K562 (cell line): ENCODE measurements at regions not wholly inside any gene's neighbourhood (a gene's known extent, or its start where the extent isn't known, plus 50 kb on each side); places are given as distances from the start of the nearest gene placed in this dataset.
A peak's percentile ranks its signal among the peaks of the same experiment; 100 is the strongest.

Experiments
- ATAC-seq: fragments of 200-7000 bp; cut with Tn5 transposase; 3 replicates; pipeline ENCODE4 v1.9.1; 2020; ENCODE audit warnings: moderate library complexity
- BruUV-seq: library from RNA; stranded (reverse); fragments of 400-500 nt; replicated peaks from 2 replicates; lab custom pipeline; 2021; lab: Mats Ljungman, UMichigan
- CTCF ChIA-PET: fragments of 300-600 bp; formaldehyde crosslinking; extraction: SDS; loops from one replicate; lab custom pipeline; 2021; ENCODE audit warnings: low intra/inter-chr PET ratio; lab: Yijun Ruan, JAX
- POLR2A ChIA-PET: fragments of 300-600, 350-650 bp; sonication (Branson Sonifier 250); formaldehyde crosslinking; extraction: SDS; loops from one replicate; lab custom pipeline; 2021; ENCODE audit warnings: antibody characterized with exemption, inconsistent platforms; lab: Yijun Ruan, JAX
- DNase-seq, 4 experiments: peaks; one replicate each; pipeline versions ENCODE4 v3.0.0 to v3.0.0-alpha.2; 2011 to 2018; ENCODE audit warnings: low spot score in 3 of 4, mixed read lengths in 3 of 4; ENCODE audit errors: extremely low read depth in 1 of 4
- FAIRE-seq: peaks from 2 replicates; lab custom pipeline; 2011; peaks lifted over from hg19 to GRCh38; lab: Jason Lieb, UNC
- H2AFZ ChIP-seq: 2 replicates; pipeline ENCODE4 v1.6.0; 2011; ENCODE audit warnings: low read depth, low read length, control low read depth, inconsistent platforms
- H3K27ac ChIP-seq: fragments of 200-600 bp; 3 replicates; pipeline ENCODE4 v1.8.0; 2011; ENCODE audit warnings: low read depth, mild to moderate bottlenecking, control low read depth, inconsistent platforms, low read length, moderate library complexity, mixed read lengths; ENCODE audit errors: extremely low read depth
- H3K27me3 ChIP-seq, 2 experiments: fragments of 300-600 bp in 1 of 2; 2 replicates in 1 of 2; 3 replicates in 1 of 2; pipeline versions ENCODE4 v1.6.0 to v1.8.0; 2011; ENCODE audit warnings: inconsistent platforms in 2 of 2, low read length in 2 of 2, mild to moderate bottlenecking in 1 of 2, mixed read lengths in 1 of 2, moderate library complexity in 1 of 2; ENCODE audit not compliant: control insufficient read depth in 2 of 2, insufficient read depth in 2 of 2
- H3K36me3 ChIP-seq: fragments of 300-600 bp; 3 replicates; pipeline ENCODE4 v1.8.0; 2011; ENCODE audit warnings: mild to moderate bottlenecking, low read length, inconsistent platforms; ENCODE audit not compliant: control insufficient read depth, insufficient read depth
- H3K4me1 ChIP-seq, 2 experiments: fragments of 200-600 bp in 1 of 2; replicated peaks in 1 of 2; 2 replicates in 1 of 2; 3 replicates in 1 of 2; pipeline versions ENCODE4 v1.5.1 to v1.8.0; 2011; ENCODE audit warnings: inconsistent platforms in 2 of 2, low read length in 2 of 2, mild to moderate bottlenecking in 1 of 2, mixed read lengths in 1 of 2, moderate library complexity in 1 of 2; ENCODE audit not compliant: control insufficient read depth in 2 of 2, insufficient read depth in 2 of 2
- H3K4me2 ChIP-seq: 2 replicates; pipeline ENCODE4 v1.6.1; 2011; ENCODE audit warnings: low read length, control low read depth, inconsistent platforms, mixed read lengths; ENCODE audit not compliant: insufficient read depth
- H3K4me3 ChIP-seq: fragments of 200-600 bp; sonication (generic), shearing (Covaris generic); 2 replicates; pipeline ENCODE4 v1.5.1; 2016; ENCODE audit warnings: control low read depth, inconsistent platforms
- H3K79me2 ChIP-seq: fragments of 200-600 bp; 3 replicates; pipeline ENCODE4 v1.8.0; 2011; ENCODE audit warnings: low read length, inconsistent platforms; ENCODE audit not compliant: control insufficient read depth, insufficient read depth
- H3K9ac ChIP-seq, 2 experiments: 2 replicates each; pipeline versions ENCODE4 v1.6.0 to v1.6.1; 2011; ENCODE audit warnings: low read depth in 2 of 2, low read length in 2 of 2, control low read depth in 1 of 2, inconsistent platforms in 1 of 2, mild to moderate bottlenecking in 1 of 2, mixed read lengths in 1 of 2; ENCODE audit not compliant: insufficient read depth in 1 of 2
- H3K9me1 ChIP-seq: one replicate; pipeline ENCODE4 v1.6.0; 2011; ENCODE audit warnings: inconsistent platforms, mild to moderate bottlenecking, low read length, moderate library complexity; ENCODE audit not compliant: control insufficient read depth, insufficient read depth
- H3K9me3 ChIP-seq: replicated peaks from 2 replicates; pipeline ENCODE4 v1.5.1; 2011; ENCODE audit warnings: low read depth, low read length, inconsistent platforms; ENCODE audit not compliant: control insufficient read depth, insufficient read depth
- H4K20me1 ChIP-seq: replicated peaks from 2 replicates; pipeline ENCODE4 v1.6.1; 2011; ENCODE audit warnings: low read length, inconsistent platforms, mixed read lengths; ENCODE audit not compliant: control insufficient read depth, insufficient read depth
- ASH1L ChIP-seq: fragments of 450-650 bp; IDR thresholded peaks from 2 replicates; pipeline ENCODE4 v1.6.1; 2018; ENCODE audit warnings: borderline replicate concordance, mild to moderate bottlenecking, low read depth; ENCODE audit not compliant: partially characterized antibody
- C11orf30 ChIP-seq: fragments of 450-650 bp; IDR thresholded peaks from 2 replicates; pipeline ENCODE4 v1.6.1; 2016; ENCODE audit warnings: low read depth, mild to moderate bottlenecking
- ESRRA ChIP-seq: fragments of 450-650 bp; IDR thresholded peaks from 2 replicates; pipeline ENCODE4 v1.6.1; 2014; ENCODE audit warnings: low read depth, mild to moderate bottlenecking, moderate library complexity, borderline replicate concordance
- HDAC3 ChIP-seq: fragments of 450-650 bp; IDR thresholded peaks from 2 replicates; pipeline ENCODE4 v1.6.1; 2018; ENCODE audit warnings: borderline replicate concordance, mild to moderate bottlenecking, moderate library complexity; ENCODE audit not compliant: partially characterized antibody
- TAF9B ChIP-seq: fragments of 450-650 bp; IDR thresholded peaks from 2 replicates; pipeline ENCODE4 v1.6.1; 2018; ENCODE audit warnings: mild to moderate bottlenecking; ENCODE audit not compliant: partially characterized antibody
- ZBTB34 ChIP-seq: fragments of 250-450 bp; sonication (Bioruptor Pico); IDR thresholded peaks from 2 replicates; pipeline ENCODE4 v1.8.0; 2021; ENCODE audit warnings: mild to moderate bottlenecking, moderate library complexity
- ZKSCAN1 ChIP-seq: fragments of 150-350 bp; IDR thresholded peaks from 2 replicates; pipeline ENCODE4 v1.6.1; 2016; ENCODE audit warnings: low read depth, low read length
- ZSCAN29 ChIP-seq: fragments of 450-650 bp; IDR thresholded peaks from 2 replicates; pipeline ENCODE4 v1.6.1; 2017
- WGBS: fragments of 100-300 bp; shearing (Covaris generic); methylation state at CpG from one replicate; pipeline ENCODE4 v1.1.6; 2016; ENCODE audit warnings: low coverage, mixed read lengths; ENCODE audit not compliant: insufficient coverage; ENCODE audit errors: missing lambda C conversion rate; 5-methylcytosine and 5-hydroxymethylcytosine counted together
- in situ Hi-C: fragments of 300-500 bp; cut with MboI; formaldehyde crosslinking; loops from 4 replicates; pipeline ENCODE4 v1.15.0; 2018; ENCODE audit warnings: inconsistent platforms, mixed read lengths
- intact Hi-C: fragments of 100-400 bp; cut with micrococcal nuclease; formaldehyde crosslinking; loops from 2 replicates; pipeline ENCODE4 v1.14.2; 2022

DNA sequence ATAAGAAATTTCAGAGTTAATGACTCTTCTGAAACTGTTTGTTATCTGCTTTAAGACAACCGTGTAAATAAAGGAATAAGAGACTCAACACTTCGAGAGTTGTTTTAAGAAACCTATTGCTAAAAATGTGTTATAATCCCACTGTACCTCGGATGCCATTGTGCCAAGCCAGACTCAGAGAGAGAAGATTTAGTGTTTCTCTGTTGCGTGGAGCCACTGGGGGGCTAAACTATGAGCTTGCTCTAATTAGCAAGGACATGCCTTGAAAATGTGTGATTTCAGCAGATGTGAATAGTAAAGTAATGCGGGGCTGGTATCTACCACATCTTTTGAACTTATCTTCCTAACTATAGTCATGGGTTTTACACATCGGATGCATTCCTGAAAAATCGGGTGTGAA, 56.2 kb upstream of the TARBP1 start (continued):
- no peak for TF ChIP-seq TAF9B
- no peak for TF ChIP-seq ZKSCAN1
- no peak for TF ChIP-seq ZBTB34 (CRISPR knock-in tag)
- no peak for TF ChIP-seq ASH1L
- no peak for TF ChIP-seq C11orf30
- TF ChIP-seq ZSCAN29: no peak

- H3K4me3 ChIP-seq: no peak overlapping the region
- ATAC-seq: no peak
- ChIA-PET POLR2A (interaction anchor here (0.6 to 1.2 kb wide), 2 partner anchors 10 to 29 kb away, joined by 3 to 4 read pairs; no protein-coding TSS in a partner anchor), CTCF (no interaction called here)
- TF ChIP-seq ESRRA (0 out of 2 replicates have a peak, but pooled peaks have one; percentile 55), HDAC3 (no peak)
- H3K4me1 ChIP-seq: peaks cover 6 to 11% of the 10 kb centered on the region in 2 experiments
- H3K79me2 ChIP-seq: no peaks in the 10 kb centered on the region
- in situ Hi-C loops (no loop called here), intact Hi-C loops (no loop called here)
- H3K4me2 ChIP-seq: no peak overlapping the region
- WGBS: 68% methylated on average over 14 of the region's 14 CpGs
- no peaks in the 10 kb centered on the region for H3K9me3 ChIP-seq
- no peaks in the 10 kb centered on the region for H4K20me1 ChIP-seq
- H3K9ac ChIP-seq: no peak overlapping the region
- no peak overlapping the region for H3K27ac ChIP-seq
- BruUV-seq: no TSS peak
- no peak for FAIRE-seq
- H3K9me1 ChIP-seq: no peaks in the 10 kb centered on the region
- no peak overlapping the region for H2AFZ ChIP-seq
- H3K27me3 ChIP-seq: no peaks in the 10 kb centered on the region
- no peaks in the 10 kb centered on the region for H3K36me3 ChIP-seq
- DNase-seq: no peak
These were observed 55.2 kb upstream of the TARBP1 start for GRCh38 chr1:234533975-234534876.
